ENCODE measurements at regions not wholly inside any gene's neighbourhood (a gene's known extent, or its start where the extent isn't known, plus 50 kb on each side); places are given as distances from the start of the nearest gene placed in this dataset.
A peak's percentile ranks its signal among the peaks of the same experiment; 100 is the strongest.

DNA sequence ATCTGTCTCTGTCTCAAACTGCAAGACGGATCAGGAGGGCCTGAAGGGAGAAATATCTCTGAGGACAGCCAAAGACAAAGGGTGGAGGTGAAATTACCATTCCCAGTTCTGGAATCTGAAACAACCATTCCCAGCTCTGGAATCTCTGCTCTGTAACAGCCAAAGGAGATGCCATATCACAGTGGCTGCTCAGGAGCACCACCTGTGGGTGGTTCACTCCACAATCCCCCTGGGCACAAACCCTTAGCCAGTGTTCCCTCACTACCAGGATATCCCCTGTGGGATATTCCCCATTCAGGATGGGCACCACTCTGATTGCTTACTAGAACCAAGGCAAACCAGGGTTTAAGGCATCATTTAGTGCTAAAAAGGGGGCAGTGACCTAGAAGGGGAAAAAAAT lies 199.0 kb downstream of the HTR7 start:
- Histone ChIP-seq H3K27ac (ENCODE audit: insufficient read depth, low read length) (no peak overlapping the region), H3K36me3 (ENCODE audit: control insufficient read depth, insufficient read depth, low read length) (no peaks in the 10 kb centered on the region), H3K27me3 (ENCODE audit: control insufficient read depth, insufficient read depth, low read length) (no peaks in the 10 kb centered on the region), H3K9ac (ENCODE audit: insufficient read depth, low read length) (no peak overlapping the region), H3K9me3 (ENCODE audit: control insufficient read depth, insufficient read depth, low read depth, low read length) (no peaks in the 10 kb centered on the region), H3K79me2 (ENCODE audit: control insufficient read depth, insufficient read depth, low read length) (no peaks in the 10 kb centered on the region), H2AFZ (ENCODE audit: low read length) (no peak overlapping the region), H3K4me2 (ENCODE audit: extremely low read depth, insufficient read depth, low read length) (no peak overlapping the region), H3K4me3 (replicated peaks in 1 of 4; ENCODE audit: control extremely low read depth in 1 of 4, insufficient read depth in 1 of 4, low read depth in 3 of 4, low read length in 4 of 4) (no peak overlapping the region), H3K4me1 (ENCODE audit: control insufficient read depth, extremely low read depth, insufficient read depth, low read length) (no peaks in the 10 kb centered on the region), H4K20me1 (ENCODE audit: control insufficient read depth, extremely low read depth, insufficient read depth, low read length) (no peaks in the 10 kb centered on the region)
- TF ChIP-seq CTCF (conservative IDR thresholded peaks at IDR 0.05 in 1 of 2, IDR thresholded peaks at IDR 0.05 in 1 of 2; ENCODE audit: low read depth in 1 of 2, low read length in 2 of 2) (peak in 1 of 2 donors; percentile 29), EZH2 (IDR thresholded peaks at IDR 0.05; ENCODE audit: low read length, missing control alignments) (no peak)
- DNase-seq (ENCODE audit: low read depth in 2 of 2): no peak

DNA sequence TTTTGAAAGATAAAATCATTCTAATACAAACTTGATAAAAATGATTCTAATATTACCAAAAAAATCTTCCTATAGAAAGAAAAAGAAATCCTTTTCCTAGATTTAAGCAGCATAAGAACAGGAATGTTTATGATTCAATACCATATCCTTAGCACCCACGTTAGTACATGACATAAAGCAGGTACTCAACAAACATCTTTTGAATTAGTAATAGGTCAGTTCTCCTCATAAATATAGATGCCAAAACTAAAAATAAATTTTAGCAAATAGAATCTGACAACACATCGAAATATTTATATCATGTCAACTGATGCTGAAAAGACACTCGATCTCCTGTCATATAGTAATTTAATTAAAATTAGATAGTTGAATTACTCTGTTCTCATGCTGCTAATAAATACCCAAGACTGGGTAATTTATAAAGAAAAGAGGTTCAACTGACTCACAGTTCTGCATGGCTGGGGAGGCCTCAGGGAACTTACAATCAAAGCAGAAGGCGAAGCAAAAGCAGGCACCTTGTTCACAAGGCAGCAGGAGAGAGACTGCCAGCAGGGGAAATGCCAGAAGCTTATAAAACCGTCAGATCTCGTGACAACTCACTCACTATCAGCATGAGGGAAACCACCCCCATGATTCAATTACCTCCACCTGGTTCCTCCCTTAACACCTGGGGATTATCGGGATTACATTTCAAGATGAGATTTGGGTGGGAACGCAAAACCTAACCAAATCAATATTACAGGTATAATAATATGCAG lies 191.8 kb downstream of the HTR7 start:
- Histone ChIP-seq H2AFZ (ENCODE audit: low read length) (no peak overlapping the region), H3K4me2 (ENCODE audit: extremely low read depth, insufficient read depth, low read length) (no peak overlapping the region), H3K79me2 (ENCODE audit: control insufficient read depth, insufficient read depth, low read length) (no peaks in the 10 kb centered on the region), H3K27ac (ENCODE audit: insufficient read depth, low read length) (no peak overlapping the region), H3K9ac (ENCODE audit: insufficient read depth, low read length) (no peak overlapping the region), H3K4me3 (replicated peaks in 1 of 4; ENCODE audit: control extremely low read depth in 1 of 4, insufficient read depth in 1 of 4, low read depth in 3 of 4, low read length in 4 of 4) (no peak overlapping the region), H3K9me3 (ENCODE audit: control insufficient read depth, insufficient read depth, low read depth, low read length) (no peaks in the 10 kb centered on the region), H4K20me1 (ENCODE audit: control insufficient read depth, extremely low read depth, insufficient read depth, low read length) (no peaks in the 10 kb centered on the region), H3K36me3 (ENCODE audit: control insufficient read depth, insufficient read depth, low read length) (no peaks in the 10 kb centered on the region), H3K27me3 (ENCODE audit: control insufficient read depth, insufficient read depth, low read length) (no peaks in the 10 kb centered on the region), H3K4me1 (ENCODE audit: control insufficient read depth, extremely low read depth, insufficient read depth, low read length) (no peaks in the 10 kb centered on the region)
- no peak for DNase-seq (ENCODE audit: low read depth in 2 of 2)
- no peak for TF ChIP-seq CTCF (conservative IDR thresholded peaks at IDR 0.05 in 1 of 2, IDR thresholded peaks at IDR 0.05 in 1 of 2; ENCODE audit: low read depth in 1 of 2, low read length in 2 of 2)
- TF ChIP-seq EZH2 (IDR thresholded peaks at IDR 0.05; ENCODE audit: low read length, missing control alignments): no peak

- H3K27me3 ChIP-seq (ENCODE audit: control insufficient read depth, insufficient read depth, low read length): no peaks in the 10 kb centered on the region
- H3K9me3 ChIP-seq (ENCODE audit: control insufficient read depth, insufficient read depth, low read depth, low read length): no peaks in the 10 kb centered on the region
- peak overlapping the region; percentile 28 for H3K4me2 ChIP-seq (ENCODE audit: extremely low read depth, insufficient read depth, low read length)
- DNase-seq (ENCODE audit: low read depth in 2 of 2): no peak
- H2AFZ ChIP-seq (ENCODE audit: low read length): no peak overlapping the region
- no peaks in the 10 kb centered on the region for H3K36me3 ChIP-seq (ENCODE audit: control insufficient read depth, insufficient read depth, low read length)
- TF ChIP-seq CTCF (conservative IDR thresholded peaks at IDR 0.05 in 1 of 2, IDR thresholded peaks at IDR 0.05 in 1 of 2; ENCODE audit: low read depth in 1 of 2, low read length in 2 of 2): no peak
- peaks cover 5% of the 10 kb centered on the region for H3K4me1 ChIP-seq (ENCODE audit: control insufficient read depth, extremely low read depth, insufficient read depth, low read length)
- H3K9ac ChIP-seq (ENCODE audit: insufficient read depth, low read length): no peak overlapping the region
- no peaks in the 10 kb centered on the region for H3K79me2 ChIP-seq (ENCODE audit: control insufficient read depth, insufficient read depth, low read length)
- H4K20me1 ChIP-seq (ENCODE audit: control insufficient read depth, extremely low read depth, insufficient read depth, low read length): no peaks in the 10 kb centered on the region
- peak overlapping the region in 1 of 4 experiments; percentile 18 for H3K4me3 ChIP-seq (replicated peaks in 1 of 4; ENCODE audit: control extremely low read depth in 1 of 4, insufficient read depth in 1 of 4, low read depth in 3 of 4, low read length in 4 of 4)
- H3K27ac ChIP-seq (ENCODE audit: insufficient read depth, low read length): peak overlapping the region; percentile 76
Observed at GRCh38 chr10:90674461-90674860, 183.4 kb downstream of the HTR7 start.

All from fibroblast of lung (primary cell).